Stimulated activated CD8-positive, alpha-beta memory T cell treated with anti-CD3 and anti-CD28 coated beads, Interleukin-7, amount 100 ng/mL, for 48 hours (primary cell): ENCODE measurements at regions not wholly inside any gene's neighbourhood (a gene's known extent, or its start where the extent isn't known, plus 50 kb on each side); places are given as distances from the start of the nearest gene placed in this dataset.

ENCODE experiments used
- DNase-seq, 2 donors: peaks; one replicate each; pipeline ENCODE4 v3.0.0-alpha.2; 2020; ENCODE audit warnings: low read depth in 1 of 2; ENCODE audit errors: extremely low read depth in 1 of 2

- no peak for DNase-seq
Measured at GRCh38 chr6:169961772-169962561, 210.5 kb downstream of the ERMARD start.

DNA sequence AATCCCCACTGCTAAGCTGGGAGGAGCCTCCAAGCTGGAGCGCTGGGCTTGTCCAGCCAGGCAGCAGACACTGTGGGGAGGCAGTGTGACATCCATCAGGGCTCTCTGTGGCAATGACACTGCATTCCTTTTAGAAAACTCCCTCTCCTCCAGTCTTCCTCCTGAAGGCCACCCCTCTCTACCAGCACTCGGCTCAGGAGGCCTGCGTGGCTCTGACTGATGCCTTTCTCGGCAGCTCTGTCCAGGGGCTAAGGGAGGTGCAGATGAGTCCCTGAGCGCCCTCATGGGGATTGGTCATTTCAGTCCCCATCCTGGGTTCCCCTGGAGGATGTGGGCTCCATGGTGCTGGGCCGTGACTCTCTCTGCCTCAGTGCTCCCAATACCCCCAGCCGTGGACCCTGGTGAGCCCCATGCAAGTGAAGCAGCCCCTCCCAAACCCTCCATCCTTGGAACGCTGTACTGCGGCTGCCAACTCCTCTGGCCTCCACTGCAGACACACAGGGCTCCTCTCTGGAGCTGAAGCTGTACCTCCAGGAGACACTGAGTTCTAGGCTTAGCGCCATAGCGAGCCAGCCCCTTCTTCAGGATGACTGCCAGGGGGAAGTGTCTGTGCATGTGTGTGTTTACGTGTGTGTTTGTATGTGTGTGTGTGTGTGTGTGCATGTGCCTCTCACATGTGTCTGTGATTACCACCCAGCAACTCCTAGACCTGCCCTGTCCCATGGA, 209.6 kb downstream of the ERMARD start:
- DNase-seq = no peak

DNA sequence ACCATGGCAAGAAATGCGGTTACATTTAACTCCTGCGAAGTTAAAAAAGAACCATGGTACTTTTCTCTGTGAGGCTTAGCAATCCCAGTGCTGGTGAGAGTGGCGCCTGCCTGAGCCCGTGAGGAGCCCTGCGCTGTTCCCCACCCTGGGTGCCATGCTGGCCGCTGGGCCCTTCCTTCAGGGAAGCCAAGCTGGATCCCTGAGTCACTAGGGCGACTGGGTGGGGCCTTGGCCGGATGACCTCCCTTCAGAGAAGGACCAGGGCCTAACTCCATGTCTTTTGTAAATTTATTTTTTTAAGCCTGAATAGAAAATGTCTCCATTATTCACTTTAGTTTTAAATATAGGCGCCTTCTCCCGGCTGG, 209.1 kb downstream of the ERMARD start:
- no peak for DNase-seq

- DNase-seq = no peak
Measured at GRCh38 chr6:169960003-169960344, 208.6 kb downstream of the ERMARD start.

GRCh38 chr6:169959136-169960002, 207.9 kb downstream of the ERMARD start:
- no peak for DNase-seq

DNA sequence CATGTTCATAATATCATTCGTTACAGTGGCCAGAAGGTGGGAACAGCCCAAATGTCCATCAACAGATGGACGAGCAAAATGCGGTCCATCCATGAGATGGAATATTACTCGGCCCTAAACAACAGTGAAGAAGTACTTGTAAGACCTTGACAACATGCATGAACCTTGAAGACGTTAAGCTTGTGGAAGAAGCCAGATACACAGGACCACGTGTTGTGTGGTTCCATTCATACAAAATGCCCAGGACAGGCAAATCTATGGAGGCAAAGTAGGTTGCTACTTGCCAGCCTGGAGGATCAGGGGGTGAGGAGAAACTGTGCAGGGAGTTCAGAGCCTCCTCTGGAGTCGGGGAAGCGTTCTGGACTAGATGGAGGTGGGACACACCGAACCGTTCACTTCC, 207.1 kb downstream of the ERMARD start:
- no peak for DNase-seq

GRCh38 chr6:169957351-169957963, 206.0 kb downstream of the ERMARD start:
- DNase-seq = no peak

- DNase-seq = no peak
Measured at GRCh38 chr6:169956580-169956979, 205.2 kb downstream of the ERMARD start.

GRCh38 chr6:169955731-169956437, 204.5 kb downstream of the ERMARD start:
- DNase-seq = no peak

- no peak for DNase-seq
Measured at GRCh38 chr6:169954977-169955376, 203.6 kb downstream of the ERMARD start.

DNA sequence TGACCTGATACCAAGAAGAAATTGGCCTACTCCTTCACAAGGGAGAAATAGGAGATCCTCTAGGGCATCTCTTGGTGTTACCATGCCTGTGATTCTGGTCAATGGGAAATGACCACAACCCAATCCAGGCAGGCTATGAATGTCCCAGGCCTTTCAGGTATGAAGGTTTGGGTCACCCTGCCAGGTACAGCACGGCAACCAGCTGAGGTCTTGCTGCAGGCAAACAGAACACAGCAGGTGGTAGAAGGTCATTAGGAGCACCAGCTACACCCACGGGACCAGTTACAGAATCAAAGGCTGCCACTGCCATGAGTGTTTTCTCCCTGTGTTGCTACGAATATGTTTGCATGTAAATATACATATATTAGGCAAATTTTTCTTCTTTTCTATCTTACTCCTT, 202.3 kb downstream of the ERMARD start:
- DNase-seq = no peak

- no peak for DNase-seq
Measured at GRCh38 chr6:169950558-169950957, 199.1 kb downstream of the ERMARD start.

DNA sequence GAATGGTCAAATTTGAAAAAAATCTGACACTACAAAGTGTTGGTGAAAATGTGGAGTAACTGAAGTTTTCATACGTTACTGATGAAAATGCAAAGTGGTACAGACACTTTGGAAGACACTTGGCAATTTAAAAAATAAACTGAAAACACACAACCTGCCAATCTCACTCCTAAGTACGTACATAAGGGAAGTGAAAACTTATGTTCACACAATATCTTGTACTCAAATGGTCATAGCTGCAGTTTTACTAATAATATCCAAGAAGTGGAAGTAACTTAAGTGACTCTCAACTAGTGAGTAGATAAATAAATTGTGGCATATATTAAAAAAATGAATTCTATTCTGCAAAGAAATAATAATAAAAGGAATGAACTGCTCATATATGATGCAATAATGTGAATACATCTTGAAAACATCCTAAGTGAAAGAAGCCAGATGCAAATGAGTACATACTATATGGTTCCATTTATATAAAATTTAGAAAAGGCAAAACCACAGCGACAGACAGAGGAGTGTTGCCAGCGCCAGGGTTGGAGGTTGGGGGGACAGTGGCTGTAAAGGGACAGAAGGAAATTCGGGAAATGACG, 198.2 kb downstream of the ERMARD start:
- DNase-seq = no peak

GRCh38 chr6:169946971-169947370, 195.5 kb downstream of the ERMARD start:
- no peak for DNase-seq

GRCh38 chr6:169945117-169945516, 193.7 kb downstream of the ERMARD start:
- DNase-seq = no peak

- no peak for DNase-seq
Measured at GRCh38 chr6:169944415-169944814, 193.0 kb downstream of the ERMARD start.

GRCh38 chr6:169944061-169944337, 192.6 kb downstream of the ERMARD start:
- DNase-seq = no peak

- DNase-seq = no peak
Measured at GRCh38 chr6:169943241-169944060, 192.0 kb downstream of the ERMARD start.

GRCh38 chr6:169942173-169942572, 190.8 kb downstream of the ERMARD start:
- DNase-seq = no peak
